OCI-LY7 (cell line): ENCODE measurements at regions not wholly inside any gene's neighbourhood (a gene's known extent, or its start where the extent isn't known, plus 50 kb on each side); places are given as distances from the start of the nearest gene placed in this dataset.

Experiments
- BruUV-seq: library from RNA; stranded (reverse); fragments of 400-500 nt; replicated peaks from 2 replicates; lab custom pipeline; 2021; lab: Mats Ljungman, UMichigan
- CTCF ChIA-PET: fragments of 300-600 bp; sonication (Branson Sonifier 250); formaldehyde crosslinking; loops from one replicate; lab custom pipeline; 2022; ENCODE audit warnings: antibody characterized with exemption; ENCODE audit not compliant: unreplicated experiment; lab: Charles Lee
- POLR2A ChIA-PET: fragments of 300-600 bp; sonication (Branson Sonifier 250); formaldehyde crosslinking; loops from one replicate; lab custom pipeline; 2022; ENCODE audit warnings: antibody characterized with exemption; lab: Charles Lee
- DNase-seq: peaks from one replicate; pipeline ENCODE4 v3.0.0-alpha.2; 2015; ENCODE audit warnings: low spot score
- H2AFZ ChIP-seq: fragments of 200-600 bp; sonication (generic), shearing (Covaris generic); 2 replicates; pipeline ENCODE4 v1.6.1; 2014; ENCODE audit warnings: mild to moderate bottlenecking, antibody characterized with exemption, low read length, moderate library complexity
- H3K27ac ChIP-seq: fragments of 200-600 bp; sonication (generic); 2 replicates; pipeline ENCODE4 v1.5.1; 2014; ENCODE audit warnings: mixed run types, low read depth, mild to moderate bottlenecking, moderate library complexity, low read length, inconsistent platforms; ENCODE audit not compliant: poor library complexity, severe bottlenecking
- H3K36me3 ChIP-seq: fragments of 200-600 bp; sonication (generic); 2 replicates; pipeline ENCODE4 v1.6.1; 2014; ENCODE audit warnings: mild to moderate bottlenecking, antibody characterized with exemption, low read length, moderate library complexity, mixed read lengths; ENCODE audit not compliant: insufficient read depth
- H3K4me1 ChIP-seq: fragments of 200-600 bp; sonication (generic); 2 replicates; pipeline ENCODE4 v1.5.1; 2014; ENCODE audit warnings: mild to moderate bottlenecking, low read length; ENCODE audit not compliant: insufficient read depth, poor library complexity, severe bottlenecking
- H3K4me2 ChIP-seq: fragments of 200-600 bp; sonication (generic); 2 replicates; pipeline ENCODE4 v1.6.1; 2014; ENCODE audit warnings: mild to moderate bottlenecking, low read length
- H3K4me3 ChIP-seq: fragments of 200-600 bp; sonication (generic); 2 replicates; pipeline ENCODE4 v1.5.1; 2014; ENCODE audit warnings: mild to moderate bottlenecking, low read depth, low read length; ENCODE audit not compliant: poor library complexity, severe bottlenecking
- H3K79me2 ChIP-seq: fragments of 200-600 bp; sonication (generic); 2 replicates; pipeline ENCODE4 v1.6.1; 2016; ENCODE audit warnings: low read depth, mild to moderate bottlenecking, low read length, moderate library complexity, mixed read lengths; ENCODE audit not compliant: insufficient read depth
- H3K9me2 ChIP-seq: fragments of 200-600 bp; sonication (generic); 2 replicates; pipeline ENCODE4 v1.6.1; 2016; ENCODE audit warnings: mild to moderate bottlenecking, low read length, mixed read lengths; ENCODE audit not compliant: insufficient read depth
- H3K9me3 ChIP-seq: fragments of 200-600 bp; sonication (generic); 2 replicates; pipeline ENCODE4 v1.6.1; 2014; ENCODE audit warnings: mild to moderate bottlenecking, mixed run types, low read length, mixed read lengths
- H4K20me1 ChIP-seq: fragments of 200-600 bp; sonication (generic); 2 replicates; pipeline ENCODE4 v1.6.1; 2014; ENCODE audit warnings: mild to moderate bottlenecking, antibody characterized with exemption, low read length, moderate library complexity, mixed read lengths; ENCODE audit not compliant: insufficient read depth
- EZH2phosphoT487 ChIP-seq: fragments of 200-600 bp; sonication (generic); IDR thresholded peaks from 2 replicates; pipeline ENCODE4 v1.6.1; 2018; ENCODE audit warnings: low read depth, borderline replicate concordance, mild to moderate bottlenecking, mixed run types, antibody characterized with exemption, low read length, moderate library complexity, mixed read lengths
- intact Hi-C: fragments of 100-400 bp; cut with micrococcal nuclease; formaldehyde crosslinking; loops from one replicate; pipeline ENCODE4 v1.10.0; 2022; ENCODE audit not compliant: unreplicated experiment
- TF ChIP-seq, protein P1 (sequence below): fragments of 200-600 bp; sonication (generic); conservative IDR thresholded peaks from 2 replicates; pipeline ENCODE4 v1.5.1; 2014; ENCODE audit warnings: mild to moderate bottlenecking, antibody characterized with exemption, low read length, moderate library complexity, mixed read lengths

DNA sequence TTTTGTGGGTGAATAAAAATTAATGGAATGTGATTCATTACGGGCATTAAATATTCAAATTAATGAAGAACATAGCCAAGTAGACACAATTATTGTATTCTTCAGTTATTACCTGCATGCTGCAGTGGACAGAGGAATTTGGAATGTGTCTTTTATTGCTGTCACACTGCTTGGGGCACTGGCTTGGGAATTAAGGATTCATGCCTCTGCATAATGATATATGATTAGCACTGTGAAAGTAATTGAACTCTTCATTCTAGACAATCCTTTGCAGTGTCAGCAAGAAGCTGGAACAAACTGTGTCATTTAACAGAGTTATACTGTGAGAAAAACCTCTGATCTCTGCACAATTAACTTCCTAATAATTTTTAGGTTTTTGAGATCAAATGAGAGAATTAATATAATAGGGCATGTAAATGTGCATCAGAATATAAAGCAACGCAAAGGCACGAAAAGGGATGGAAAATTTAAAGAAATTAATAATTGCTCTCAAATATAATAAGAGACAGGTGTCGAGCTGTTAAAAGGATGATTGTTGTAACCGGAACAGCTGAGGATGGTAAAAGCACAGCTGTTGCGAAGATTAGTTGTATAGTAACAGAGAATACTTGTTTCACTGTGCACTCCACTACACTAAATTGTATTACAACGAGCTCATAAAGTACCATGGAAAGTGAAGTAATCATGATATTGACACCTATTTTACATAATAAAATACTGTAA, 235.1 kb upstream of the MIR17HG start:
- no peaks in the 10 kb centered on the region for H3K4me1 ChIP-seq
- TF ChIP-seq EZH2phosphoT487: no peak
- TF ChIP-seq, protein P1, sequence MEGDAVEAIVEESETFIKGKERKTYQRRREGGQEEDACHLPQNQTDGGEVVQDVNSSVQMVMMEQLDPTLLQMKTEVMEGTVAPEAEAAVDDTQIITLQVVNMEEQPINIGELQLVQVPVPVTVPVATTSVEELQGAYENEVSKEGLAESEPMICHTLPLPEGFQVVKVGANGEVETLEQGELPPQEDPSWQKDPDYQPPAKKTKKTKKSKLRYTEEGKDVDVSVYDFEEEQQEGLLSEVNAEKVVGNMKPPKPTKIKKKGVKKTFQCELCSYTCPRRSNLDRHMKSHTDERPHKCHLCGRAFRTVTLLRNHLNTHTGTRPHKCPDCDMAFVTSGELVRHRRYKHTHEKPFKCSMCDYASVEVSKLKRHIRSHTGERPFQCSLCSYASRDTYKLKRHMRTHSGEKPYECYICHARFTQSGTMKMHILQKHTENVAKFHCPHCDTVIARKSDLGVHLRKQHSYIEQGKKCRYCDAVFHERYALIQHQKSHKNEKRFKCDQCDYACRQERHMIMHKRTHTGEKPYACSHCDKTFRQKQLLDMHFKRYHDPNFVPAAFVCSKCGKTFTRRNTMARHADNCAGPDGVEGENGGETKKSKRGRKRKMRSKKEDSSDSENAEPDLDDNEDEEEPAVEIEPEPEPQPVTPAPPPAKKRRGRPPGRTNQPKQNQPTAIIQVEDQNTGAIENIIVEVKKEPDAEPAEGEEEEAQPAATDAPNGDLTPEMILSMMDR: no peak
- intact Hi-C loops: no loop called here
- no TSS peak for BruUV-seq
- no peak overlapping the region for H3K4me3 ChIP-seq
- H3K4me2 ChIP-seq: no peak overlapping the region
- no peak overlapping the region for H2AFZ ChIP-seq
- no peaks in the 10 kb centered on the region for H3K36me3 ChIP-seq
- H3K9me3 ChIP-seq: no peaks in the 10 kb centered on the region
- H4K20me1 ChIP-seq: no peaks in the 10 kb centered on the region
- POLR2A ChIA-PET: interaction anchor here (0.6 to 3.5 kb wide), 10 partner anchors 11 to 319 kb away, joined by 3 to 15 read pairs (median 3); no protein-coding TSS in a partner anchor
- no peak overlapping the region for H3K27ac ChIP-seq
- CTCF ChIA-PET: no interaction called here
- DNase-seq: no peak
- H3K9me2 ChIP-seq: peaks cover 3% of the 10 kb centered on the region; the same call in 1 of the 2 replicates
- H3K79me2 ChIP-seq: no peaks in the 10 kb centered on the region

DNA sequence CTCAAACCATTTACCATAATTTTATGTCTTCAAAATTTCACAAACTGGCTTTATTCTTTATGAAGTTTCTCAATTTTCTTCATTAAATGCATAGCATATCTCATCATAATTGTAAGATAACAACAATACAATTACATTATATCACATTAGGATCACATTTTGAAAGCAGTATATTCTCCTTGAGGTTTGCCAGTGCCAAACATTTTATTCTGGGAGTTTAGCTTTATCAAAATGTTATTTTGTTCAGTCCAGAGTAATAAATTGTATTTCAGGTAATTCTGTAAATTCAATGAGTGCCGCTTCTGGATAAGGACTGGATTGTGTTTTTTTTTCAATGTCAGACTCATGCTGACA, 234.6 kb upstream of the MIR17HG start:
- Histone ChIP-seq H3K79me2 (no peaks in the 10 kb centered on the region), H3K4me3 (no peak overlapping the region), H3K4me1 (no peaks in the 10 kb centered on the region), H4K20me1 (no peaks in the 10 kb centered on the region), H3K4me2 (no peak overlapping the region), H3K9me2 (peaks cover 3% of the 10 kb centered on the region; the same call in 1 of the 2 replicates), H3K36me3 (no peaks in the 10 kb centered on the region), H3K27ac (no peak overlapping the region), H2AFZ (no peak overlapping the region), H3K9me3 (no peaks in the 10 kb centered on the region)
- ChIA-PET CTCF (no interaction called here), POLR2A (interaction anchor here (0.6 to 3.5 kb wide), 9 partner anchors 10 to 319 kb away, joined by 3 to 15 read pairs (median 3); no protein-coding TSS in a partner anchor)
- DNase-seq: no peak
- TF ChIP-seq, protein P1: no peak
- no peak for TF ChIP-seq EZH2phosphoT487
- BruUV-seq: no TSS peak
- intact Hi-C loops: no loop called here

DNA sequence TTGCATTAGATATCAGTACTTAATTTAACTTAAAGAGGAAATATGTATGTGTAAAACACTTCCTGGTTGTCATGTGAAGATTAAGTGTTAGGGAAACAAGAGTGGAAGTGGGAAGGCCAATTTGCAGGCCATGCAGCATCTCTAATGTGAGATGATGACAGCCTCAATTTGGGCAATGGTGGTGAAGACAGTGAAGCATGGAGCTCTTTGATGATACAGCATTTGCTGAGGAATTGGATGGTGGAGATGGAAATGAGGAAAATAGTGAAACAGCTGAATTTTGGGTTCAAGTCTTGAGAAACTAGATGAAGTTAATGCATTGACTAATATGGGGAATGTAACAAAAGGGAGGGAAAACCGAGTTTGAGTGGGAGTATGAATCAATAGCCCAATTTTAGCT, 231.7 kb upstream of the MIR17HG start:
- H3K4me3 ChIP-seq: no peak overlapping the region
- H4K20me1 ChIP-seq: no peaks in the 10 kb centered on the region
- peaks cover 3% of the 10 kb centered on the region; the same call in 1 of the 2 replicates for H3K9me2 ChIP-seq
- no peaks in the 10 kb centered on the region for H3K79me2 ChIP-seq
- no peak overlapping the region for H3K27ac ChIP-seq
- H3K9me3 ChIP-seq: no peaks in the 10 kb centered on the region
- POLR2A ChIA-PET: interaction anchor here (0.5 to 1.4 kb wide), 3 partner anchors 76 to 1571 kb away, joined by 3 read pairs; no protein-coding TSS in a partner anchor
- TF ChIP-seq, protein P1: no peak
- no peak for TF ChIP-seq EZH2phosphoT487
- no peak overlapping the region for H3K4me2 ChIP-seq
- no peaks in the 10 kb centered on the region for H3K4me1 ChIP-seq
- DNase-seq: no peak
- no peaks in the 10 kb centered on the region for H3K36me3 ChIP-seq
- no TSS peak for BruUV-seq
- intact Hi-C loops: no loop called here
- CTCF ChIA-PET: no interaction called here
- no peak overlapping the region for H2AFZ ChIP-seq
